Progenitor cell of endocrine pancreas (in vitro differentiated cells): ENCODE measurements at regions not wholly inside any gene's neighbourhood (a gene's known extent, or its start where the extent isn't known, plus 50 kb on each side); places are given as distances from the start of the nearest gene placed in this dataset.

Source experiments
- DNase-seq: peaks from one replicate; pipeline ENCODE4 v3.0.0; 2021; ENCODE audit warnings: low spot score; ENCODE audit not compliant: unreplicated experiment
- H3K27ac Mint-ChIP-seq: 2 replicates; pipeline ENCODE4 v1.8.0; 2021; ENCODE audit warnings: mild to moderate bottlenecking, moderate library complexity, mixed read lengths
- H3K27me3 Mint-ChIP-seq: 2 replicates; pipeline ENCODE4 v1.8.0; 2021; ENCODE audit warnings: mixed read lengths
- H3K36me3 Mint-ChIP-seq: 2 replicates; pipeline ENCODE4 v1.8.0; 2022; ENCODE audit warnings: mixed read lengths; ENCODE audit not compliant: insufficient read depth
- H3K4me1 Mint-ChIP-seq: 2 replicates; pipeline ENCODE4 v1.8.0; 2021; ENCODE audit warnings: low read depth, mixed read lengths
- H3K4me3 Mint-ChIP-seq: 2 replicates; pipeline ENCODE4 v1.8.0; 2021; ENCODE audit warnings: low read depth, mild to moderate bottlenecking, moderate library complexity, mixed read lengths
- H3K9me3 Mint-ChIP-seq: 2 replicates; pipeline ENCODE4 v1.8.0; 2021; ENCODE audit warnings: low read depth, mixed read lengths
- TF ChIP-seq, protein P1 (sequence below): fragments of 200-600 bp; sonication (generic); IDR thresholded peaks from one replicate; pipeline ENCODE4 v1.5.0; 2021; ENCODE audit warnings: antibody characterized with exemption, mild to moderate bottlenecking; ENCODE audit not compliant: unreplicated experiment

DNA sequence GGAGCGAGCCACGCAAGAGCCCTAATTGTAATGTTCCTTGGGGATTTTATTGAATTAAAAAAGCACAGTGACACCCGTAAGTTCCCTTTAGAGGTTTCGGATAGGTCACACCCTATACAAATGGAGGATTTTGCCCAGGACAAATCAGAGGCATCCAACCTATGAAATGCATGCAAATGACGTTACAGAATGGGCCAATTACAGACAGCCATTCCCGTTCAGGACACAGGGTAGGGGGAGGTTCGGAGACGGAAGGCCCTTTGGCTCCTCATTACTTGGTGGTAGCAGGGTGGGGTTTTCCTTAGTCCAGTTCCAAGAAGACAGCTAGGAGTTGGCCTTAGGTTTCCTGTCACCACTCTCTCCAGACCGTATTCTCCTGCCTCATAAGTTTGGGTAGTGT is 754.1 kb downstream of the IPMK start:
- no peak overlapping the region for H3K4me3 Mint-ChIP-seq
- TF ChIP-seq, protein P1, sequence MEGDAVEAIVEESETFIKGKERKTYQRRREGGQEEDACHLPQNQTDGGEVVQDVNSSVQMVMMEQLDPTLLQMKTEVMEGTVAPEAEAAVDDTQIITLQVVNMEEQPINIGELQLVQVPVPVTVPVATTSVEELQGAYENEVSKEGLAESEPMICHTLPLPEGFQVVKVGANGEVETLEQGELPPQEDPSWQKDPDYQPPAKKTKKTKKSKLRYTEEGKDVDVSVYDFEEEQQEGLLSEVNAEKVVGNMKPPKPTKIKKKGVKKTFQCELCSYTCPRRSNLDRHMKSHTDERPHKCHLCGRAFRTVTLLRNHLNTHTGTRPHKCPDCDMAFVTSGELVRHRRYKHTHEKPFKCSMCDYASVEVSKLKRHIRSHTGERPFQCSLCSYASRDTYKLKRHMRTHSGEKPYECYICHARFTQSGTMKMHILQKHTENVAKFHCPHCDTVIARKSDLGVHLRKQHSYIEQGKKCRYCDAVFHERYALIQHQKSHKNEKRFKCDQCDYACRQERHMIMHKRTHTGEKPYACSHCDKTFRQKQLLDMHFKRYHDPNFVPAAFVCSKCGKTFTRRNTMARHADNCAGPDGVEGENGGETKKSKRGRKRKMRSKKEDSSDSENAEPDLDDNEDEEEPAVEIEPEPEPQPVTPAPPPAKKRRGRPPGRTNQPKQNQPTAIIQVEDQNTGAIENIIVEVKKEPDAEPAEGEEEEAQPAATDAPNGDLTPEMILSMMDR = no peak
- no peaks in the 10 kb centered on the region for H3K4me1 Mint-ChIP-seq

DNA sequence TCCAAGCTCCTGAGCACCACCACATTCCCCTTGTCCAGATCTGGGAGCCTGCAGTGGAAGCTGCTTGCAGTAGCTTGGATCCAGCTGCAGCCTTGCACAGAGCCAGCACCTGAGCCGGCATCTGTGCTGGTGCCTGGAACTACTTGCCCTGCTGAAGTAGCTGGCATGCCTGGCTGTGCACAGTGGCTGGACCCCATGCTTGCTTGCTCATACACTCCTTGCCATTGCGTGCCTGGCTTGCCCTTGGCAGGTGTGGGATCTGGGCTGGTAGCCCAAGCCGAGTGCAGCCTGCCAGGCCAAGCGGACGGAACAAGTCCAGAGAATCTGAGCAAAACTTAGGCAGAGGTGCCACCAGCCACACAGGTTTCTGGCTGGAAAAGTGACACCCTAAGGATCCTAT is 759.9 kb downstream of the IPMK start:
- H3K4me3 Mint-ChIP-seq = no peak overlapping the region
- no peaks in the 10 kb centered on the region for H3K27me3 Mint-ChIP-seq
- H3K36me3 Mint-ChIP-seq = no peaks in the 10 kb centered on the region
- no peak for DNase-seq
- H3K9me3 Mint-ChIP-seq = no peaks in the 10 kb centered on the region
- TF ChIP-seq, protein P1 = no peak
- H3K4me1 Mint-ChIP-seq = peaks cover 5% of the 10 kb centered on the region
- no peak overlapping the region for H3K27ac Mint-ChIP-seq

More for the DNA sequence above, 754.1 kb downstream of the IPMK start:
- no peaks in the 10 kb centered on the region for H3K27me3 Mint-ChIP-seq
- no peak for DNase-seq
- no peak overlapping the region for H3K27ac Mint-ChIP-seq
- no peaks in the 10 kb centered on the region for H3K36me3 Mint-ChIP-seq
- peaks cover 5% of the 10 kb centered on the region for H3K9me3 Mint-ChIP-seq

DNA sequence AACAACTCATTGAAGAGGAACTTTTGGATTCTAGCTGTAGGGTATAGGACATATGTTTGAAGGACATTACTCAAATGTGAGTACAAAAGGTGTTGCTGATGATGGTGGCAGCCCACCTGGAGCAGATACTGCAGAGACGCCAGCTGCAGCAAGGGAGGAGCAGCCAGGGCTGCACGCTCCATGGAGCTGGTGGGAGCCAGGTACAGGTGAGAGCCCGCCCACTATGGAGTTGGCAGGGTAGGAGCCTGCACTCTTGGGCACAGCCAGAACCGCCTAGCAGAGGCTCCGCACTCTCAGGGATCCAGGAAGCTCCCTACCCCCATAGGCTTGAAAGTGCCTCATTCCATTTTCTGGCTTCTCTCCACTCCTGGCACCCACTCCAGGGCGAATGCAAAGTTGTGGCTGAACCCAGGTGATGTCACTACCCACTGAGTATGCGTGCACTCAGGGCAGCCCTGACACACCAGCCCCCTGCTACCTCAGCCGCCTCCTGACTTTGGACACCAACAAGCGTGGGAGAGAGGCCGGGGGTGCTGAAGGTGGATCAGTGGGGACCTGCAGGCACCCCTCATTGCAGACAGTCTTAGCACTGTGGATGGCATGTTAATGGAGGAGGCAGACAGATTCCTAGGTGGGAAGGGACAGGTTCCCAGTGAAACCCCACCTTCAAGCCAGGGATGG is 761.1 kb downstream of the IPMK start:
- Mint-ChIP-seq H3K27ac (no peak overlapping the region), H3K27me3 (no peaks in the 10 kb centered on the region), H3K9me3 (no peaks in the 10 kb centered on the region), H3K4me3 (no peak overlapping the region), H3K36me3 (no peaks in the 10 kb centered on the region), H3K4me1 (peaks cover 5% of the 10 kb centered on the region)
- DNase-seq = no peak
- TF ChIP-seq, protein P1 = no peak

DNA sequence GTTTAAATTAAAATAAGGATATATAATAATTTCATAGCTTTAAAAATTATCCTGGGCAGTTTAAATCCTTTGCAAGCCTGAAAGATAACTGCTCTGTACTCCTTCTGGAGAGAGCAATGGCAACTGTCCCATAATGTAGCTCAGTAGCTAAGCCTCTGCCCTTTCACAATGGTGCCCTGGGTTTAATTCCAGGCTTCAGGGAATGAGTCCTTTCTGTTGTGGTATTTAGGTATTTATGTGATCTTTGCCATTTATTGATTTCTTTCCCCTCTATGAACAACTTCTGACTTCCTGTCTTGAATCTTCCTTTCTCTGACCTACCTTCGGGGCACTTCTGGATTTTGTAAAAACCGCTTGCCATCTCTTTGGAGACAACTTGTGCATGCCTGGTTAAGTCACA is 773.2 kb downstream of the IPMK start:
- TF ChIP-seq, protein P1 = no peak
- Mint-ChIP-seq H3K27ac (no peak overlapping the region), H3K4me1 (peaks cover 2% of the 10 kb centered on the region), H3K9me3 (peaks cover 5% of the 10 kb centered on the region), H3K27me3 (no peaks in the 10 kb centered on the region), H3K4me3 (no peak overlapping the region), H3K36me3 (no peaks in the 10 kb centered on the region)
- DNase-seq = no peak

DNA sequence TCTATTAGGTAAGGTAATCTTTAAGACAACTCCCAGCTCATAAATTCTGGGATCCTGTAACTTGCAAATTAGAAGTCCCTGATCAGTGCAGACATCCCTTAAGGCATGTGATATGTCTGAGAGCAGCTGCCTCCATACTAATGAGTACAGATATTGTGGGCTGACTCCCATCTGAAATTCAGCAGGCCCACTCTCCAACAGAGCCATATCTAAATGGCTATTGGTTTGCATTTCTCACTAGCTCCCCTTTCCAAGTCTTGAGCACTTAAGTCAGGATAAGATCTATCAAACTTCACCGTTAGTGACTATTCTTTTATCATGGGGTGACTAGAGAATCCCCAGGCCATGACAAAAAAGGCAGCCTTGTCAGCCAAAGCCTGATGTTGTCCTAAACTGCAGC is 785.4 kb downstream of the IPMK start:
- Mint-ChIP-seq H3K27me3 (peaks cover 3% of the 10 kb centered on the region), H3K4me3 (no peak overlapping the region), H3K4me1 (peaks cover 20% of the 10 kb centered on the region), H3K36me3 (no peaks in the 10 kb centered on the region), H3K27ac (no peak overlapping the region), H3K9me3 (no peaks in the 10 kb centered on the region)
- DNase-seq = no peak
- TF ChIP-seq, protein P1 = no peak
